ENCODE measurements at regions not wholly inside any gene's neighbourhood (a gene's known extent, or its start where the extent isn't known, plus 50 kb on each side); places are given as distances from the start of the nearest gene placed in this dataset.

- DNase-seq (ENCODE audit: low read depth), result no peak
- TF ChIP-seq CTCF (conservative IDR thresholded peaks at IDR 0.05; ENCODE audit: low read depth, low read length), result no peak
- no peak overlapping the region for H3K4me3 ChIP-seq (ENCODE audit: low read depth, low read length)
Observed at GRCh38 chr2:120963997-120964705, 228.5 kb downstream of the GLI2 start.

- DNase-seq (ENCODE audit: low read depth), result no peak
- no peak overlapping the region for H3K4me3 ChIP-seq (ENCODE audit: low read depth, low read length)
- no peak for TF ChIP-seq CTCF (conservative IDR thresholded peaks at IDR 0.05; ENCODE audit: low read depth, low read length)
Observed at GRCh38 chr2:120964819-120965218, 229.2 kb downstream of the GLI2 start.

GRCh38 chr2:120966510-120967254 is 231.0 kb downstream of the GLI2 start:
- no peak for TF ChIP-seq CTCF (conservative IDR thresholded peaks at IDR 0.05; ENCODE audit: low read depth, low read length)
- H3K4me3 ChIP-seq (ENCODE audit: low read depth, low read length), result no peak overlapping the region
- DNase-seq (ENCODE audit: low read depth), result no peak

GRCh38 chr2:120968307-120969015 is 232.8 kb downstream of the GLI2 start:
- H3K4me3 ChIP-seq (ENCODE audit: low read depth, low read length), result no peak overlapping the region
- no peak for DNase-seq (ENCODE audit: low read depth)
- TF ChIP-seq CTCF (conservative IDR thresholded peaks at IDR 0.05; ENCODE audit: low read depth, low read length), result no peak

GRCh38 chr2:120969613-120970355 is 234.1 kb downstream of the GLI2 start:
- DNase-seq (ENCODE audit: low read depth), result no peak
- H3K4me3 ChIP-seq (ENCODE audit: low read depth, low read length), result no peak overlapping the region
- no peak for TF ChIP-seq CTCF (conservative IDR thresholded peaks at IDR 0.05; ENCODE audit: low read depth, low read length)

- DNase-seq (ENCODE audit: low read depth), result no peak
- no peak overlapping the region for H3K4me3 ChIP-seq (ENCODE audit: low read depth, low read length)
- no peak for TF ChIP-seq CTCF (conservative IDR thresholded peaks at IDR 0.05; ENCODE audit: low read depth, low read length)
Observed at GRCh38 chr2:120971866-120972265, 236.2 kb downstream of the GLI2 start.

Data from epithelial cell of proximal tubule (primary cell).